Stimulated activated naive B cell treated with anti-CD40 and anti-IgM and Interleukin-4, amounts not matched to agents 10 μg/mL and 1 μg/mL and 100 μg/mL, for 72 hours (primary cell): ENCODE measurements at regions not wholly inside any gene's neighbourhood (a gene's known extent, or its start where the extent isn't known, plus 50 kb on each side); places are given as distances from the start of the nearest gene placed in this dataset.

ENCODE experiments used
- ATAC-seq, 2 donors: fragments of 150-1000 bp; cut with Tn5 transposase; replicated peaks; 2 replicates each; pipeline ENCODE4 v1.10.0; 2021; ENCODE audit warnings: moderate library complexity in 1 of 2
- DNase-seq: peaks from one replicate; pipeline ENCODE4 v3.0.0; 2021
- H3K27ac Mint-ChIP-seq: one replicate; pipeline ENCODE4 v1.8.0; 2022; ENCODE audit warnings: mild to moderate bottlenecking, mixed read lengths
- H3K27me3 Mint-ChIP-seq, 2 donors: one replicate each; pipeline ENCODE4 v1.8.0; 2022; ENCODE audit warnings: mixed read lengths in 2 of 2
- H3K36me3 Mint-ChIP-seq, 2 donors: one replicate each; pipeline ENCODE4 v1.8.0; 2022; ENCODE audit warnings: mixed read lengths in 2 of 2, mild to moderate bottlenecking in 1 of 2
- H3K4me1 Mint-ChIP-seq, 2 donors: one replicate each; pipeline ENCODE4 v1.8.0; 2022; ENCODE audit warnings: mixed read lengths in 2 of 2, mild to moderate bottlenecking in 1 of 2
- H3K4me3 Mint-ChIP-seq, 2 donors: one replicate each; pipeline ENCODE4 v1.8.0; 2022; ENCODE audit warnings: mild to moderate bottlenecking in 2 of 2, mixed read lengths in 2 of 2, moderate library complexity in 1 of 2
- H3K9me3 Mint-ChIP-seq, 2 donors: one replicate each; pipeline ENCODE4 v1.8.0; 2022; ENCODE audit warnings: mixed read lengths in 2 of 2, mild to moderate bottlenecking in 1 of 2

- Mint-ChIP-seq H3K9me3 (peaks cover 0 to 1% of the 10 kb centered on the region in 2 donors), H3K4me3 (no peak overlapping the region), H3K27ac (no peak overlapping the region), H3K27me3 (peaks cover 29 to 45% of the 10 kb centered on the region in 2 donors), H3K36me3 (no peaks in the 10 kb centered on the region), H3K4me1 (no peaks in the 10 kb centered on the region)
- DNase-seq (no peak), ATAC-seq (no peak)
These were observed 153.4 kb upstream of the CADM1 start for GRCh38 chr11:115657586-115657985.

GRCh38 chr11:115656669-115657068 is 152.5 kb upstream of the CADM1 start:
- Mint-ChIP-seq H3K4me1 (no peaks in the 10 kb centered on the region), H3K9me3 (peaks cover 0 to 1% of the 10 kb centered on the region in 2 donors), H3K36me3 (no peaks in the 10 kb centered on the region), H3K27ac (no peak overlapping the region), H3K4me3 (no peak overlapping the region), H3K27me3 (peaks cover 27 to 45% of the 10 kb centered on the region in 2 donors)
- DNase-seq (no peak), ATAC-seq (no peak)

- Mint-ChIP-seq H3K4me3 (no peak overlapping the region), H3K4me1 (no peaks in the 10 kb centered on the region), H3K9me3 (peaks cover 0 to 1% of the 10 kb centered on the region in 2 donors), H3K27ac (no peak overlapping the region), H3K27me3 (peaks cover 24 to 44% of the 10 kb centered on the region in 2 donors), H3K36me3 (no peaks in the 10 kb centered on the region)
- no peak for ATAC-seq
- DNase-seq = no peak
These were observed 151.8 kb upstream of the CADM1 start for GRCh38 chr11:115656041-115656440.

GRCh38 chr11:115654792-115655191 is 150.6 kb upstream of the CADM1 start:
- no peaks in the 10 kb centered on the region for H3K4me1 Mint-ChIP-seq
- H3K9me3 Mint-ChIP-seq = peaks cover 0 to 1% of the 10 kb centered on the region in 2 donors
- DNase-seq (no peak), ATAC-seq (no peak)
- peaks cover 12 to 31% of the 10 kb centered on the region in 2 donors for H3K27me3 Mint-ChIP-seq
- H3K36me3 Mint-ChIP-seq = no peaks in the 10 kb centered on the region
- no peak overlapping the region for H3K27ac Mint-ChIP-seq
- H3K4me3 Mint-ChIP-seq = no peak overlapping the region

- DNase-seq (no peak), ATAC-seq (no peak)
- Mint-ChIP-seq H3K36me3 (no peaks in the 10 kb centered on the region), H3K27ac (no peak overlapping the region), H3K27me3 (peaks cover 10 to 23% of the 10 kb centered on the region in 2 donors), H3K4me3 (no peak overlapping the region), H3K9me3 (peaks cover 0 to 1% of the 10 kb centered on the region in 2 donors), H3K4me1 (no peaks in the 10 kb centered on the region)
These were observed 149.7 kb upstream of the CADM1 start for GRCh38 chr11:115653926-115654325.

GRCh38 chr11:115653076-115653475 is 148.9 kb upstream of the CADM1 start:
- peaks cover 0 to 1% of the 10 kb centered on the region in 2 donors for H3K9me3 Mint-ChIP-seq
- H3K4me3 Mint-ChIP-seq = no peak overlapping the region
- no peaks in the 10 kb centered on the region for H3K36me3 Mint-ChIP-seq
- no peak for DNase-seq
- no peaks in the 10 kb centered on the region for H3K4me1 Mint-ChIP-seq
- H3K27me3 Mint-ChIP-seq = peaks cover 3 to 15% of the 10 kb centered on the region in 2 donors
- no peak for ATAC-seq
- no peak overlapping the region for H3K27ac Mint-ChIP-seq

- Mint-ChIP-seq H3K27ac (no peak overlapping the region), H3K36me3 (no peaks in the 10 kb centered on the region), H3K4me1 (no peaks in the 10 kb centered on the region), H3K9me3 (peaks cover 0 to 1% of the 10 kb centered on the region in 2 donors), H3K4me3 (no peak overlapping the region), H3K27me3 (peaks cover 3 to 15% of the 10 kb centered on the region in 2 donors)
- ATAC-seq (no peak), DNase-seq (no peak)
These were observed 148.3 kb upstream of the CADM1 start for GRCh38 chr11:115652496-115652895.

- no peak overlapping the region for H3K4me3 Mint-ChIP-seq
- H3K36me3 Mint-ChIP-seq = no peaks in the 10 kb centered on the region
- H3K4me1 Mint-ChIP-seq = no peaks in the 10 kb centered on the region
- DNase-seq = no peak
- H3K27me3 Mint-ChIP-seq = peaks cover 3 to 12% of the 10 kb centered on the region in 2 donors
- H3K9me3 Mint-ChIP-seq = peaks cover 0 to under 1% of the 10 kb centered on the region in 2 donors
- no peak overlapping the region for H3K27ac Mint-ChIP-seq
- no peak for ATAC-seq
These were observed 147.9 kb upstream of the CADM1 start for GRCh38 chr11:115652094-115652493.

- Mint-ChIP-seq H3K36me3 (no peaks in the 10 kb centered on the region), H3K4me3 (no peak overlapping the region), H3K27me3 (peaks cover 3 to 22% of the 10 kb centered on the region in 2 donors), H3K9me3 (peaks cover 0 to 3% of the 10 kb centered on the region in 2 donors), H3K4me1 (no peaks in the 10 kb centered on the region), H3K27ac (no peak overlapping the region)
- ATAC-seq (no peak), DNase-seq (no peak)
These were observed 145.2 kb upstream of the CADM1 start for GRCh38 chr11:115649461-115649860.

GRCh38 chr11:115645631-115646317 is 141.6 kb upstream of the CADM1 start:
- Mint-ChIP-seq H3K27ac (no peak overlapping the region), H3K36me3 (no peaks in the 10 kb centered on the region), H3K9me3 (peaks cover 0 to 3% of the 10 kb centered on the region in 2 donors), H3K27me3 (peaks cover 0 to 13% of the 10 kb centered on the region in 2 donors), H3K4me1 (no peaks in the 10 kb centered on the region), H3K4me3 (no peak overlapping the region)
- ATAC-seq (no peak), DNase-seq (no peak)

GRCh38 chr11:115644856-115645255 is 140.6 kb upstream of the CADM1 start:
- Mint-ChIP-seq H3K36me3 (no peaks in the 10 kb centered on the region), H3K27ac (no peak overlapping the region), H3K4me1 (no peaks in the 10 kb centered on the region), H3K4me3 (no peak overlapping the region), H3K27me3 (peaks cover 0 to 13% of the 10 kb centered on the region in 2 donors), H3K9me3 (peaks cover 1 to 3% of the 10 kb centered on the region in 2 donors)
- ATAC-seq (no peak), DNase-seq (no peak)

- no peak for DNase-seq
- peaks cover 0 to 13% of the 10 kb centered on the region in 2 donors for H3K27me3 Mint-ChIP-seq
- no peaks in the 10 kb centered on the region for H3K36me3 Mint-ChIP-seq
These were observed 139.5 kb upstream of the CADM1 start for GRCh38 chr11:115643549-115644270.

GRCh38 chr11:115642660-115643059 is 138.4 kb upstream of the CADM1 start:
- Mint-ChIP-seq H3K4me3 (no peak overlapping the region), H3K27me3 (peaks cover 0 to 13% of the 10 kb centered on the region in 2 donors), H3K36me3 (no peaks in the 10 kb centered on the region), H3K27ac (no peak overlapping the region), H3K4me1 (no peaks in the 10 kb centered on the region), H3K9me3 (peaks cover 5% of the 10 kb centered on the region in 2 donors)
- ATAC-seq = no peak
- DNase-seq = no peak

More at GRCh38 chr11:115643549-115644270, 139.5 kb upstream of the CADM1 start:
- Mint-ChIP-seq H3K9me3 (peaks cover 5% of the 10 kb centered on the region in 2 donors), H3K27ac (no peak overlapping the region), H3K4me3 (no peak overlapping the region), H3K4me1 (no peaks in the 10 kb centered on the region)
- ATAC-seq = no peak

- Mint-ChIP-seq H3K36me3 (no peaks in the 10 kb centered on the region), H3K9me3 (peaks cover 5% of the 10 kb centered on the region in 2 donors), H3K4me1 (no peaks in the 10 kb centered on the region), H3K4me3 (no peak overlapping the region), H3K27me3 (no peaks in the 10 kb centered on the region), H3K27ac (no peak overlapping the region)
- no peak for DNase-seq
- ATAC-seq = no peak
These were observed 133.5 kb upstream of the CADM1 start for GRCh38 chr11:115637599-115638241.
